HCT116 (cell line): ENCODE measurements at regions not wholly inside any gene's neighbourhood (a gene's known extent, or its start where the extent isn't known, plus 50 kb on each side); places are given as distances from the start of the nearest gene placed in this dataset.

Source experiments
- ATAC-seq: fragments of 200-7000 bp; cut with Tn5 transposase; 2 replicates; pipeline ENCODE4 v1.9.1; 2020; ENCODE audit warnings: mild to moderate bottlenecking, moderate library complexity
- BruUV-seq: library from RNA; stranded (reverse); fragments of 400-500 nt; replicated peaks from 2 replicates; lab custom pipeline; 2021; lab: Mats Ljungman, UMichigan
- CTCF ChIA-PET: fragments of 300-600 bp; sonication (Branson Sonifier 250); formaldehyde crosslinking; loops from one replicate; lab custom pipeline; 2021; ENCODE audit warnings: antibody characterized with exemption; lab: Charles Lee
- POLR2A ChIA-PET: fragments of 300-600, 350-600 bp; sonication (Branson Sonifier 250); formaldehyde crosslinking; loops from one replicate; lab custom pipeline; 2021; ENCODE audit warnings: antibody characterized with exemption; lab: Charles Lee
- RAD21 ChIA-PET, 2 experiments: fragments of 300-600 bp; sonication (Branson Sonifier 250); formaldehyde crosslinking; loops; one replicate each; lab custom pipeline; 2023; ENCODE audit warnings: low total read pairs in 2 of 2; ENCODE audit not compliant: uncharacterized antibody in 2 of 2, unreplicated experiment in 2 of 2, low non-redundant PET in 1 of 2; lab: Charles Lee
- DNase-seq: peaks from one replicate; pipeline ENCODE4 v3.0.0-alpha.2; 2010; ENCODE audit warnings: low read depth, low spot score
- H2AFZ ChIP-seq: fragments of 200-600 bp; shearing (Covaris generic), sonication (generic); 2 replicates; pipeline ENCODE4 v1.6.1; 2017; ENCODE audit warnings: low read depth, mixed run types, mixed read lengths, antibody characterized with exemption, low read length; ENCODE audit not compliant: poor library complexity, severe bottlenecking
- H3K27ac ChIP-seq: 2 replicates; pipeline ENCODE4 v1.5.1; 2012; ENCODE audit warnings: low read depth, low read length
- H3K27me3 ChIP-seq: fragments of 200-600 bp; sonication (generic); 2 replicates; pipeline ENCODE4 v1.6.1; 2016; ENCODE audit warnings: mixed run types, low read length, mixed read lengths; ENCODE audit not compliant: insufficient read depth
- H3K36me3 ChIP-seq, 2 experiments: fragments of 200-500 bp in 1 of 2; fragments of 200-600 bp in 1 of 2; sonication (Bioruptor generic) in 1 of 2; sonication (generic) in 1 of 2; 2 replicates each; pipeline versions ENCODE4 v1.5.1 to v1.6.1; 2014 to 2016; ENCODE audit warnings: low read length in 2 of 2, inconsistent platforms in 1 of 2, mixed read lengths in 1 of 2, mixed run types in 1 of 2; ENCODE audit not compliant: insufficient read depth in 2 of 2, control insufficient read depth in 1 of 2
- H3K4me1 ChIP-seq, 2 experiments: fragments of 200-600 bp in 1 of 2; sonication (generic) in 1 of 2; 2 replicates each; pipeline versions ENCODE4 v1.5.1 to v1.6.1; 2012 to 2017; ENCODE audit warnings: low read length in 2 of 2, inconsistent platforms in 1 of 2, mild to moderate bottlenecking in 1 of 2, mixed read lengths in 1 of 2, mixed run types in 1 of 2, moderate library complexity in 1 of 2; ENCODE audit not compliant: insufficient read depth in 2 of 2, control insufficient read depth in 1 of 2
- H3K4me2 ChIP-seq: fragments of 200-600 bp; sonication (generic); 2 replicates; pipeline ENCODE4 v1.6.1; 2017; ENCODE audit warnings: mixed run types, low read length, mixed read lengths
- H3K4me3 ChIP-seq, 2 experiments: fragments of 200-600 bp in 1 of 2; sonication (generic) in 1 of 2; replicated peaks in 1 of 2; 2 replicates each; pipeline ENCODE4 v1.5.1; 2011 to 2016; ENCODE audit warnings: low read length in 2 of 2, control low read depth in 1 of 2, low read depth in 1 of 2, mild to moderate bottlenecking in 1 of 2, mixed read lengths in 1 of 2, mixed run types in 1 of 2
- H3K79me2 ChIP-seq: fragments of 200-600 bp; sonication (generic); 2 replicates; pipeline ENCODE4 v1.6.1; 2017; ENCODE audit warnings: mild to moderate bottlenecking, mixed run types, low read length, moderate library complexity, mixed read lengths; ENCODE audit not compliant: insufficient read depth
- H3K9ac ChIP-seq: fragments of 200-600 bp; sonication (generic); 2 replicates; pipeline ENCODE4 v1.6.1; 2016; ENCODE audit warnings: low read length, mixed read lengths
- H3K9me2 ChIP-seq: fragments of 200-600 bp; sonication (generic), shearing (Covaris generic); 2 replicates; pipeline ENCODE4 v1.6.1; 2017; ENCODE audit warnings: mixed run types, mild to moderate bottlenecking, moderate library complexity; ENCODE audit not compliant: insufficient read depth
- H3K9me3 ChIP-seq, 2 experiments: fragments of 200-500 bp in 1 of 2; fragments of 200-600 bp in 1 of 2; sonication (Bioruptor generic) in 1 of 2; sonication (generic) in 1 of 2; 2 replicates each; pipeline ENCODE4 v1.6.1; 2014 to 2017; ENCODE audit warnings: low read length in 2 of 2, mixed read lengths in 2 of 2, inconsistent platforms in 1 of 2, low read depth in 1 of 2, mild to moderate bottlenecking in 1 of 2, mixed run types in 1 of 2, moderate library complexity in 1 of 2; ENCODE audit not compliant: control insufficient read depth in 1 of 2, insufficient read depth in 1 of 2
- H4K20me1 ChIP-seq: fragments of 200-600 bp; sonication (generic), shearing (Covaris generic); 2 replicates; pipeline ENCODE4 v1.6.1; 2017; ENCODE audit warnings: mixed run types, mild to moderate bottlenecking, moderate library complexity; ENCODE audit not compliant: insufficient read depth
- CEBPB ChIP-seq: IDR thresholded peaks from 2 replicates; pipeline ENCODE4 v1.6.1; 2012; ENCODE audit warnings: low read depth
- CTCF ChIP-seq, 3 experiments: fragments of 200-600 bp in 1 of 3; sonication (generic) in 1 of 3; IDR thresholded peaks in 2 of 3; conservative IDR thresholded peaks in 1 of 3; 2 replicates each; pipeline ENCODE4 v1.5.1; 2012 to 2017; ENCODE audit warnings: low read depth in 2 of 3, low read length in 2 of 3, antibody characterized with exemption in 1 of 3, borderline replicate concordance in 1 of 3, control low read depth in 1 of 3, mild to moderate bottlenecking in 1 of 3, mixed read lengths in 1 of 3, mixed run types in 1 of 3, moderate library complexity in 1 of 3; ENCODE audit not compliant: insufficient read depth in 1 of 3
- EGR1 ChIP-seq: IDR thresholded peaks from 2 replicates; pipeline ENCODE4 v1.6.1; 2012; ENCODE audit warnings: low read depth
- EZH2 ChIP-seq: fragments of 200-600 bp; sonication (generic); IDR thresholded peaks from 2 replicates; pipeline ENCODE4 v1.6.1; 2017; ENCODE audit warnings: antibody characterized with exemption, mixed run types
- EZH2phosphoT487 ChIP-seq: fragments of 200-600 bp; IDR thresholded peaks from 2 replicates; pipeline ENCODE4 v1.6.1; 2018; ENCODE audit warnings: antibody characterized with exemption, borderline replicate concordance
- FOSL1 ChIP-seq: IDR thresholded peaks from 2 replicates; pipeline ENCODE4 v1.6.1; 2012; ENCODE audit warnings: low read depth
- JUND ChIP-seq: IDR thresholded peaks from 2 replicates; pipeline ENCODE4 v1.6.1; 2012
- POLR2A ChIP-seq: IDR thresholded peaks from 2 replicates; pipeline ENCODE4 v1.7.0; 2011; ENCODE audit warnings: borderline replicate concordance; ENCODE audit not compliant: insufficient read depth, insufficient read length; ENCODE audit errors: extremely low read depth
- POLR2AphosphoS5 ChIP-seq: IDR thresholded peaks from 2 replicates; pipeline ENCODE4 v1.6.1; 2011; ENCODE audit warnings: mild to moderate bottlenecking, low read depth, low read length, moderate library complexity
- SRF ChIP-seq: IDR thresholded peaks from 2 replicates; pipeline ENCODE4 v1.6.1; 2012; ENCODE audit warnings: low read depth
- TCF7L2 ChIP-seq: IDR thresholded peaks from 2 replicates; pipeline ENCODE4 v1.7.0; 2011; ENCODE audit warnings: borderline replicate concordance, inconsistent platforms; ENCODE audit not compliant: insufficient read depth, insufficient read length; ENCODE audit errors: extremely low read depth
- ZFX ChIP-seq: fragments of 450-650 bp; IDR thresholded peaks from 2 replicates; pipeline ENCODE4 v1.6.1; 2017
- ZNF274 ChIP-seq: fragments of 200-500 bp; sonication (Bioruptor generic); IDR thresholded peaks from 2 replicates; pipeline ENCODE4 v1.6.1; 2014; ENCODE audit warnings: mild to moderate bottlenecking, low read depth, low read length, inconsistent platforms
- intact Hi-C: fragments of 100-400 bp; cut with micrococcal nuclease; formaldehyde crosslinking; loops from 2 replicates; pipeline ENCODE4 v1.10.0; 2022
- TF ChIP-seq, protein P1 (sequence below): IDR thresholded peaks from 2 replicates; pipeline ENCODE4 v1.6.1; 2012

GRCh38 chr15:69531665-69532027 is 79.0 kb downstream of the RPLP1 start:
- no peaks in the 10 kb centered on the region for H3K36me3 ChIP-seq
- CTCF ChIA-PET = interaction anchor here (2.0 kb wide), 1 partner anchor 9 kb away, joined by 5 read pairs; no protein-coding TSS in a partner anchor
- H3K9me2 ChIP-seq = no peaks in the 10 kb centered on the region
- H3K4me3 ChIP-seq = no peak overlapping the region
- BruUV-seq = no TSS peak
- no peak overlapping the region for H3K27ac ChIP-seq
- RAD21 ChIA-PET = no interaction called here
- no peak overlapping the region for H3K4me2 ChIP-seq
- H2AFZ ChIP-seq = no peak overlapping the region
- H4K20me1 ChIP-seq = no peaks in the 10 kb centered on the region
- intact Hi-C loops = no loop called here
- H3K4me1 ChIP-seq = no peaks in the 10 kb centered on the region
- DNase-seq (no peak), ATAC-seq (no peak)
- H3K79me2 ChIP-seq = no peaks in the 10 kb centered on the region
- H3K9ac ChIP-seq = no peak overlapping the region
- no peak for TF ChIP-seq ZFX
- TF ChIP-seq JUND = no peak
- no peak for TF ChIP-seq POLR2A
- no peak for TF ChIP-seq ZNF274
- TF ChIP-seq SRF = no peak
- no peak for TF ChIP-seq FOSL1
- TF ChIP-seq EGR1 = no peak
- no peak for TF ChIP-seq EZH2
- TF ChIP-seq POLR2AphosphoS5 = no peak
- no peak for TF ChIP-seq CTCF (IDR thresholded peaks at IDR 0.05 in 2 of 3, conservative IDR thresholded peaks at IDR 0.05 in 1 of 3; ENCODE audit: borderline replicate concordance in 1 of 3, insufficient read depth in 1 of 3, low read depth in 2 of 3, low read length in 2 of 3)
- no peak for TF ChIP-seq TCF7L2
- TF ChIP-seq CEBPB = no peak
- TF ChIP-seq, protein P1, sequence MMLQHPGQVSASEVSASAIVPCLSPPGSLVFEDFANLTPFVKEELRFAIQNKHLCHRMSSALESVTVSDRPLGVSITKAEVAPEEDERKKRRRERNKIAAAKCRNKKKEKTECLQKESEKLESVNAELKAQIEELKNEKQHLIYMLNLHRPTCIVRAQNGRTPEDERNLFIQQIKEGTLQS = no peak
- TF ChIP-seq EZH2phosphoT487 = no peak
- no peaks in the 10 kb centered on the region for H3K9me3 ChIP-seq
- peaks cover 4% of the 10 kb centered on the region; the same call in 1 of the 2 replicates for H3K27me3 ChIP-seq
- POLR2A ChIA-PET = no interaction called here
